ENCODE measurements at regions not wholly inside any gene's neighbourhood (a gene's known extent, or its start where the extent isn't known, plus 50 kb on each side); places are given as distances from the start of the nearest gene placed in this dataset.
A peak's percentile ranks its signal among the peaks of the same experiment; 100 is the strongest.

DNA sequence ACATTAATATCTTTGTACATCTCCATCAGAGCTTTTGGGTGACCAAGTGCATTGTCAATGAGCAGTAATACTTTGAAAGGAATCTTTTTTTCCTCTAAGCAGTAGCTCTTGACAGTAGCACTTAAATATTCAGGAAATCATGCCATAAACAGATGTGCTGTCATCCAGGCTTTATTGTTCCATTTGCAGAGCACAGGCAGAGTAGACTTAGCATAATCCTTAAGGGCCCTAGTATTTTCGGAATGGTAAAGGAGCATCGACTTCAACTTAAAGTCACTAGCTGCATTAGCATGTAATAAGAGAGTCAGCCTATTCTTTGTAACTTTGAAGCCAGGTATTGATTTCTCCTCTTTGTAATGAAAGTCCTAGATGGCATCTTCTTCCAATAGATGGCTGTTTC lies 121.8 kb upstream of the CWC22 start:
- Histone ChIP-seq H2BK15ac (replicated peaks; ENCODE audit: low read depth) (no peak overlapping the region), H3K23ac (ENCODE audit: low read length) (no peak overlapping the region), H2BK120ac (ENCODE audit: low read depth, low read length) (no peak overlapping the region), H2BK5ac (ENCODE audit: low read length) (no peak overlapping the region), H3K4me3 (ENCODE audit: low read length) (no peak overlapping the region), H3K4me1 (ENCODE audit: control insufficient read depth, low read depth, low read length) (no peaks in the 10 kb centered on the region), H3K4ac (ENCODE audit: low read depth, low read length) (no peak overlapping the region), H4K5ac (ENCODE audit: low read length) (no peak overlapping the region), H3K36me3 (ENCODE audit: control insufficient read depth, insufficient read depth, low read length) (no peaks in the 10 kb centered on the region), H3K18ac (ENCODE audit: low read length) (no peak overlapping the region), H3K79me2 (ENCODE audit: control insufficient read depth, insufficient read depth, low read length) (no peaks in the 10 kb centered on the region), H2AK5ac (ENCODE audit: low read length) (no peak overlapping the region), H3K27ac (ENCODE audit: low read depth, low read length) (no peak overlapping the region), H3K27me3 (ENCODE audit: insufficient read depth, low read length, poor library complexity) (no peaks in the 10 kb centered on the region), H3K4me2 (ENCODE audit: low read length) (no peak overlapping the region), H3K56ac (ENCODE audit: low read length) (no peak overlapping the region), H3K9ac (ENCODE audit: low read length) (no peak overlapping the region), H4K8ac (ENCODE audit: low read depth, low read length) (no peak overlapping the region), H3K79me1 (ENCODE audit: low read length) (no peaks in the 10 kb centered on the region)
- WGBS (ENCODE audit: extremely low coverage, insufficient coverage, low lambda C conversion rate): no CpG with 5 or more reads among the region's 2 CpGs
- DNase-seq: no peak

GRCh38 chr2:180125245-180125962 lies 118.3 kb upstream of the CWC22 start:
- H3K4ac ChIP-seq (ENCODE audit: low read depth, low read length): peak overlapping the region; percentile 43
- H3K36me3 ChIP-seq (ENCODE audit: control insufficient read depth, insufficient read depth, low read length): no peaks in the 10 kb centered on the region
- H3K79me1 ChIP-seq (ENCODE audit: low read length): no peaks in the 10 kb centered on the region
- DNase-seq: peak; percentile 84
- H3K18ac ChIP-seq (ENCODE audit: low read length): no peak overlapping the region
- no peak overlapping the region for H4K5ac ChIP-seq (ENCODE audit: low read length)
- no peak overlapping the region for H3K9ac ChIP-seq (ENCODE audit: low read length)
- no peak overlapping the region for H3K4me3 ChIP-seq (ENCODE audit: low read length)
- no peak overlapping the region for H3K4me2 ChIP-seq (ENCODE audit: low read length)
- H4K8ac ChIP-seq (ENCODE audit: low read depth, low read length): no peak overlapping the region
- H2AK5ac ChIP-seq (ENCODE audit: low read length): no peak overlapping the region
- peak overlapping the region; percentile 58 for H3K56ac ChIP-seq (ENCODE audit: low read length)
- H3K4me1 ChIP-seq (ENCODE audit: control insufficient read depth, low read depth, low read length): peaks cover 2% of the 10 kb centered on the region
- no peaks in the 10 kb centered on the region for H3K27me3 ChIP-seq (ENCODE audit: insufficient read depth, low read length, poor library complexity)
- no peak overlapping the region for H3K23ac ChIP-seq (ENCODE audit: low read length)
- WGBS (ENCODE audit: extremely low coverage, insufficient coverage, low lambda C conversion rate): no CpG with 5 or more reads among the region's 13 CpGs
- H3K27ac ChIP-seq (ENCODE audit: low read depth, low read length): no peak overlapping the region
- no peak overlapping the region for H2BK120ac ChIP-seq (ENCODE audit: low read depth, low read length)
- no peaks in the 10 kb centered on the region for H3K79me2 ChIP-seq (ENCODE audit: control insufficient read depth, insufficient read depth, low read length)
- peak overlapping the region; percentile 6 for H2BK15ac ChIP-seq (replicated peaks; ENCODE audit: low read depth)
- no peak overlapping the region for H2BK5ac ChIP-seq (ENCODE audit: low read length)

DNA sequence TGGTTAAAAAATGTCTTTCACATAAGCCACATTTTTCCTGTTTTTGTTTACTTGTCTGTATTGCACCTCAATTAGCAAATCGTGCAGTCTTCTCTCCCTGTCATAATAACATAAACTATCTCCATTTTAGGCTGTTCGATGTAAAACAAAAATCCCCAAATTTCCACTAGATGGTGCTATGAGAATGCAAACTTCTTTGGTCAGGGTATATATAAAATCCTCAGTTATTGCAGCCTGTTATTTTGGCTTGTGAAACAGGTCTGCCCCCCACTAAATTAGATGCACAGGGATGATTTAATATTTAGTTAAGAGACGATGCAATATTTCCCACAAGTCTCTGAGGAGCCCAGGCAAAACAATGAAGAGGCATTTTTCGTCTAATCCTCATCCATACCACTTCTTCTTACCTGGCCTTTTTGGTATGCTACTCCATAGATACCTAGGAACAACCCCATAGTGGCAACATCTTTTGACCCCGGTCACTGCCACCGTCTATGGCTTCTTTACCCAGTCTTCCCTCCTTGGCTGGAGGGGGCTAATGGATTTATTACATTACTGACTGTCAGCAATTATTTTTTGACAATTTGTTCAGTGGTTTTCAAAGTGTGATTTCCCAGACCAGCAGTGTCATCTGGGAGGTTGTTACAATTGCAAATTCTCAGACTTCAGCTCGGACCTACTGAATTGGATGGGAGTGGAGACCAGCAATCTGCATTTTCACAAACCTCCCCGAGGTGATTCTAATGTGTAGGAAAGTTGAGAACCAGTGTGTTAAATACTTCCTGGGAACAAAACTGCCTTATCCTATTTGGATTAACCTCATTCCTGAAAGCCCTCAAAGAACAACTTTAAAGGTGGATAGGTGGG lies 117.4 kb upstream of the CWC22 start:
- Histone ChIP-seq H3K4me3 (ENCODE audit: low read length) (no peak overlapping the region), H3K27ac (ENCODE audit: low read depth, low read length) (no peak overlapping the region), H3K36me3 (ENCODE audit: control insufficient read depth, insufficient read depth, low read length) (no peaks in the 10 kb centered on the region), H2AK5ac (ENCODE audit: low read length) (no peak overlapping the region), H4K8ac (ENCODE audit: low read depth, low read length) (no peak overlapping the region), H2BK5ac (ENCODE audit: low read length) (no peak overlapping the region), H2BK15ac (replicated peaks; ENCODE audit: low read depth) (peak overlapping the region; percentile 6), H3K18ac (ENCODE audit: low read length) (no peak overlapping the region), H3K23ac (ENCODE audit: low read length) (no peak overlapping the region), H3K9ac (ENCODE audit: low read length) (no peak overlapping the region), H3K4me2 (ENCODE audit: low read length) (no peak overlapping the region), H3K79me1 (ENCODE audit: low read length) (no peaks in the 10 kb centered on the region), H3K56ac (ENCODE audit: low read length) (no peak overlapping the region), H3K4ac (ENCODE audit: low read depth, low read length) (peak overlapping the region; percentile 43), H3K79me2 (ENCODE audit: control insufficient read depth, insufficient read depth, low read length) (no peaks in the 10 kb centered on the region), H3K4me1 (ENCODE audit: control insufficient read depth, low read depth, low read length) (peaks cover 2% of the 10 kb centered on the region), H4K5ac (ENCODE audit: low read length) (no peak overlapping the region), H2BK120ac (ENCODE audit: low read depth, low read length) (no peak overlapping the region), H3K27me3 (ENCODE audit: insufficient read depth, low read length, poor library complexity) (no peaks in the 10 kb centered on the region)
- DNase-seq: peak; percentile 65
- WGBS (ENCODE audit: extremely low coverage, insufficient coverage, low lambda C conversion rate): no CpG with 5 or more reads among the region's 8 CpGs

GRCh38 chr2:180122874-180123273 lies 115.8 kb upstream of the CWC22 start:
- peak; percentile 37 for DNase-seq

DNA sequence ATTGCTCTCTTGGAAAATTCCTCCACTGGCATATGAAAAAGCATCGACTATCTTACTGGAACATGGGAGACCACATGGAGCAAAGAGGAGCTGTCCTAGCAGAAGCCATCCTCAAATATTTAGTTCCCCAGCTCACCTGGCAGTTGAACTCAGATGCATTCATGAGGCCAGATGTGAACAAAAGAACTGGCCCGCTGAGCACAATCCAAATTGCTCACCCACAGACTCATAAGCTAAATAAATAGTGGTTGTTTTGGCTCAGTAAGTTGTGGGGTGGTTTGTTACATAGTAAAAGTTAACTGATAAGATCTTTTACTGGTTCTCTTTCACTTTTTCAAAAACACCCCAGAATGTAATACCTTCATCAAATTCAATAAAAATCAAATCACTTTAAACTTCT lies 108.6 kb upstream of the CWC22 start:
- H3K79me1 ChIP-seq (ENCODE audit: low read length): no peaks in the 10 kb centered on the region

More at GRCh38 chr2:180122874-180123273, 115.8 kb upstream of the CWC22 start:
- Histone ChIP-seq H2AK5ac (ENCODE audit: low read length) (no peak overlapping the region), H2BK5ac (ENCODE audit: low read length) (no peak overlapping the region), H4K5ac (ENCODE audit: low read length) (no peak overlapping the region), H4K8ac (ENCODE audit: low read depth, low read length) (no peak overlapping the region), H3K23ac (ENCODE audit: low read length) (no peak overlapping the region), H3K27ac (ENCODE audit: low read depth, low read length) (no peak overlapping the region), H2BK120ac (ENCODE audit: low read depth, low read length) (no peak overlapping the region), H3K4me1 (ENCODE audit: control insufficient read depth, low read depth, low read length) (peaks cover 2% of the 10 kb centered on the region), H3K4me3 (ENCODE audit: low read length) (no peak overlapping the region), H3K79me2 (ENCODE audit: control insufficient read depth, insufficient read depth, low read length) (no peaks in the 10 kb centered on the region), H3K18ac (ENCODE audit: low read length) (no peak overlapping the region), H3K9ac (ENCODE audit: low read length) (no peak overlapping the region), H3K27me3 (ENCODE audit: insufficient read depth, low read length, poor library complexity) (no peaks in the 10 kb centered on the region), H3K79me1 (ENCODE audit: low read length) (no peaks in the 10 kb centered on the region), H3K4me2 (ENCODE audit: low read length) (no peak overlapping the region), H3K56ac (ENCODE audit: low read length) (no peak overlapping the region), H3K4ac (ENCODE audit: low read depth, low read length) (no peak overlapping the region), H3K36me3 (ENCODE audit: control insufficient read depth, insufficient read depth, low read length) (no peaks in the 10 kb centered on the region), H2BK15ac (replicated peaks; ENCODE audit: low read depth) (no peak overlapping the region)
- WGBS (ENCODE audit: extremely low coverage, insufficient coverage, low lambda C conversion rate): no CpG with 5 or more reads among the region's 2 CpGs

More for the DNA sequence above, 108.6 kb upstream of the CWC22 start:
- no peak for DNase-seq
- Histone ChIP-seq H2BK120ac (ENCODE audit: low read depth, low read length) (no peak overlapping the region), H2AK5ac (ENCODE audit: low read length) (no peak overlapping the region), H3K36me3 (ENCODE audit: control insufficient read depth, insufficient read depth, low read length) (no peaks in the 10 kb centered on the region), H3K4me2 (ENCODE audit: low read length) (no peak overlapping the region), H4K5ac (ENCODE audit: low read length) (no peak overlapping the region), H3K79me2 (ENCODE audit: control insufficient read depth, insufficient read depth, low read length) (no peaks in the 10 kb centered on the region), H3K4me3 (ENCODE audit: low read length) (no peak overlapping the region), H3K4me1 (ENCODE audit: control insufficient read depth, low read depth, low read length) (peaks cover under 1% of the 10 kb centered on the region), H2BK5ac (ENCODE audit: low read length) (no peak overlapping the region), H3K18ac (ENCODE audit: low read length) (no peak overlapping the region), H3K9ac (ENCODE audit: low read length) (no peak overlapping the region), H3K4ac (ENCODE audit: low read depth, low read length) (no peak overlapping the region), H3K27me3 (ENCODE audit: insufficient read depth, low read length, poor library complexity) (no peaks in the 10 kb centered on the region), H3K56ac (ENCODE audit: low read length) (no peak overlapping the region), H3K23ac (ENCODE audit: low read length) (no peak overlapping the region), H4K8ac (ENCODE audit: low read depth, low read length) (no peak overlapping the region), H3K27ac (ENCODE audit: low read depth, low read length) (no peak overlapping the region), H2BK15ac (replicated peaks; ENCODE audit: low read depth) (no peak overlapping the region)
- no CpG with 5 or more reads among the region's 2 CpGs for WGBS (ENCODE audit: extremely low coverage, insufficient coverage, low lambda C conversion rate)

All from mesendoderm (in vitro differentiated cells).